ENCODE measurements at regions not wholly inside any gene's neighbourhood (a gene's known extent, or its start where the extent isn't known, plus 50 kb on each side); places are given as distances from the start of the nearest gene placed in this dataset.

GRCh38 chr3:187966096-187966495 is 187.9 kb upstream of the LPP start:
- no peak overlapping the region for H3K27ac ChIP-seq
- TF ChIP-seq, protein P1, sequence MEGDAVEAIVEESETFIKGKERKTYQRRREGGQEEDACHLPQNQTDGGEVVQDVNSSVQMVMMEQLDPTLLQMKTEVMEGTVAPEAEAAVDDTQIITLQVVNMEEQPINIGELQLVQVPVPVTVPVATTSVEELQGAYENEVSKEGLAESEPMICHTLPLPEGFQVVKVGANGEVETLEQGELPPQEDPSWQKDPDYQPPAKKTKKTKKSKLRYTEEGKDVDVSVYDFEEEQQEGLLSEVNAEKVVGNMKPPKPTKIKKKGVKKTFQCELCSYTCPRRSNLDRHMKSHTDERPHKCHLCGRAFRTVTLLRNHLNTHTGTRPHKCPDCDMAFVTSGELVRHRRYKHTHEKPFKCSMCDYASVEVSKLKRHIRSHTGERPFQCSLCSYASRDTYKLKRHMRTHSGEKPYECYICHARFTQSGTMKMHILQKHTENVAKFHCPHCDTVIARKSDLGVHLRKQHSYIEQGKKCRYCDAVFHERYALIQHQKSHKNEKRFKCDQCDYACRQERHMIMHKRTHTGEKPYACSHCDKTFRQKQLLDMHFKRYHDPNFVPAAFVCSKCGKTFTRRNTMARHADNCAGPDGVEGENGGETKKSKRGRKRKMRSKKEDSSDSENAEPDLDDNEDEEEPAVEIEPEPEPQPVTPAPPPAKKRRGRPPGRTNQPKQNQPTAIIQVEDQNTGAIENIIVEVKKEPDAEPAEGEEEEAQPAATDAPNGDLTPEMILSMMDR (conservative IDR thresholded peaks at IDR 0.05): no peak
- no peak for TF ChIP-seq ZFX (IDR thresholded peaks at IDR 0.05)

- H3K27ac ChIP-seq: no peak overlapping the region
- TF ChIP-seq, protein P1 (conservative IDR thresholded peaks at IDR 0.05): no peak
- no peak for TF ChIP-seq ZFX (IDR thresholded peaks at IDR 0.05)
Observed at GRCh38 chr3:187966636-187967406, 187.1 kb upstream of the LPP start.

- TF ChIP-seq, protein P1 (conservative IDR thresholded peaks at IDR 0.05): no peak
- TF ChIP-seq ZFX (IDR thresholded peaks at IDR 0.05): no peak
- no peak overlapping the region for H3K27ac ChIP-seq
Observed at GRCh38 chr3:187967993-187968392, 186.0 kb upstream of the LPP start.

DNA sequence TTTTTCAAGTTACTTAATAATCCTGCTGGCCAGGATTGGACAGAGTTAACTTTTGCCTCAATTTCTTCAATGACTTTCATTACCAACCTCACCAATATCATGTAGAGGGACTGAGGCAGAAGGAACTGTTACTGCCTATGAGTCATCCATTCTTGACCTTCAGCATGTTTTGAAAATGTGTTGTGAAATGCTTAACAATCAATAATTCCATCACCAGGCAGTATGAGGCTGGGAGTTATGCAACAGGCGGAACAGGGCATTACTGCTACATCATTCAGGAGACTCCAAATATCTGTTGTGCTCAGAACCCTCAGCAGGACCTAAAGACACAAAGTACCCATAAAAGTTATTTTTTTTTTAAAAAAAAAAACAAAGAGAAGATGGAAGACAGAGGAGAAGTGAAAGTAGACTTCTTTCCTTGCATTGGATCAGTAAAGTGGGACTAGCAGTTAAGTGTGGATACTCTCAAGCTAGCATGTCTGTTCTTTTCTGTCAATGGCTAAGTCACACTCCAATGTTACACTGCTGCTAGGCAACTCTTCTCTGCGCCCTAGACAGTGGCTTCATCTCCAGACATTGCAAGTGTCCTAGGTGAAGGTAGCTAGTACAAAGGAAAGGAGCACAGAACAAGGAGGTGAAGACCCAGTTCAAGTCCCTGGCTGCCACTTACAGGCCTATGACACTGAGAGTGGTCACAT is 184.9 kb upstream of the LPP start:
- H3K27ac ChIP-seq: no peak overlapping the region
- TF ChIP-seq, protein P1 (conservative IDR thresholded peaks at IDR 0.05): no peak
- TF ChIP-seq ZFX (IDR thresholded peaks at IDR 0.05): no peak

DNA sequence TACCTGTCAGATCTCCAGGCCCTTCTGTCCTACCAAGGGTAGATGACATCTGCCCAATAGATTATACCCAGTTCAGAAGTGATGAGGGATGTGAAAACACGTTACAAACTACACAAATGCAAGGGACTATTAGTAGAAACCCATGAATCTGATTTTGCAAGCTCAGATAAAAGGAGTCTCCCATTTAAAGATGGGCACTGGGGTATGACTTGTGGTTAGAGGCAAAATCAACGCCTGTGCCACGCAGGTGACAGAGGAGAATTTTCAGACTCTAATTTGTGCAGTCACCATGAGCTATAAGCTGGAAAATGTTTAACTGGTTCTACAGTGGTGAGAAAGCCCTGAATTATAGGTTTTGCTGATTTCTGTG is 184.4 kb upstream of the LPP start:
- H3K27ac ChIP-seq: no peak overlapping the region
- TF ChIP-seq ZFX (IDR thresholded peaks at IDR 0.05): no peak
- TF ChIP-seq, protein P1 (conservative IDR thresholded peaks at IDR 0.05): no peak

GRCh38 chr3:187970106-187970505 is 183.9 kb upstream of the LPP start:
- TF ChIP-seq, protein P1 (conservative IDR thresholded peaks at IDR 0.05): no peak
- TF ChIP-seq ZFX (IDR thresholded peaks at IDR 0.05): no peak
- H3K27ac ChIP-seq: no peak overlapping the region

- TF ChIP-seq, protein P1 (conservative IDR thresholded peaks at IDR 0.05): no peak
- no peak for TF ChIP-seq ZFX (IDR thresholded peaks at IDR 0.05)
Observed at GRCh38 chr3:187971629-187972028, 182.3 kb upstream of the LPP start.

More at GRCh38 chr3:187971629-187972028, 182.3 kb upstream of the LPP start:
- H3K27ac ChIP-seq: no peak overlapping the region
